SK-N-SH (cell line): ENCODE measurements at regions not wholly inside any gene's neighbourhood (a gene's known extent, or its start where the extent isn't known, plus 50 kb on each side); places are given as distances from the start of the nearest gene placed in this dataset.

ENCODE experiments used
- CTCF ChIA-PET: fragments of 300-600, 350-600 bp; formaldehyde crosslinking; extraction: SDS; loops from one replicate; lab custom pipeline; 2021; lab: Yijun Ruan, JAX
- POLR2A ChIA-PET: fragments of 350-600 bp; sonication (Branson Sonifier 250); formaldehyde crosslinking; extraction: SDS; loops from one replicate; lab custom pipeline; 2020; ENCODE audit warnings: antibody characterized with exemption, inconsistent platforms; lab: Yijun Ruan, JAX
- DNase-seq: peaks from one replicate; pipeline ENCODE4 v3.0.0; 2012
- H2AFZ ChIP-seq: fragments of 200-600 bp; sonication (generic); 2 replicates; pipeline ENCODE4 v1.8.1; 2016; ENCODE audit warnings: antibody characterized with exemption, mild to moderate bottlenecking, low read depth
- H3F3A ChIP-seq: fragments of 200-600 bp; sonication (generic); replicated peaks from 2 replicates; pipeline ENCODE3; 2016; ENCODE audit warnings: antibody characterized with exemption, mild to moderate bottlenecking; ENCODE audit not compliant: insufficient read depth
- H3K27ac ChIP-seq, 2 experiments: fragments of 200-500 bp in 1 of 2; fragments of 200-600 bp in 1 of 2; sonication (Bioruptor generic) in 1 of 2; sonication (generic), shearing (Covaris generic) in 1 of 2; 2 replicates each; pipeline versions ENCODE4 v1.5.1 to v1.6.1; 2014 to 2016; ENCODE audit warnings: low read depth in 2 of 2, inconsistent platforms in 1 of 2, low read length in 1 of 2, mild to moderate bottlenecking in 1 of 2, mixed read lengths in 1 of 2
- H3K27me3 ChIP-seq: fragments of 200-600 bp; sonication (generic), shearing (Covaris generic); 2 replicates; pipeline ENCODE4 v1.6.1; 2016; ENCODE audit warnings: mixed run types; ENCODE audit not compliant: insufficient read depth
- H3K36me3 ChIP-seq, 2 experiments: fragments of 200-500 bp in 1 of 2; fragments of 200-600 bp in 1 of 2; sonication (Bioruptor generic) in 1 of 2; sonication (generic) in 1 of 2; replicated peaks in 1 of 2; 2 replicates each; pipeline versions ENCODE3 to v1.5.1; 2014 to 2016; ENCODE audit warnings: low read length in 1 of 2, mild to moderate bottlenecking in 1 of 2; ENCODE audit not compliant: insufficient read depth in 2 of 2, control insufficient read depth in 1 of 2
- H3K4me1 ChIP-seq, 2 experiments: fragments of 200-500 bp in 1 of 2; fragments of 200-600 bp in 1 of 2; sonication (Bioruptor generic) in 1 of 2; sonication (generic), shearing (Covaris generic) in 1 of 2; 2 replicates each; pipeline versions ENCODE4 v1.5.1 to v1.6.1; 2014 to 2016; ENCODE audit warnings: low read depth in 1 of 2, low read length in 1 of 2, mixed run types in 1 of 2; ENCODE audit not compliant: insufficient read depth in 2 of 2, control insufficient read depth in 1 of 2
- H3K4me2 ChIP-seq: fragments of 200-600 bp; sonication (generic), shearing (Covaris generic); 2 replicates; pipeline ENCODE4 v1.6.1; 2017; ENCODE audit warnings: mixed run types
- H3K4me3 ChIP-seq, 2 experiments: fragments of 200-500 bp in 1 of 2; fragments of 200-600 bp in 1 of 2; sonication (Bioruptor generic) in 1 of 2; sonication (generic), shearing (Covaris generic) in 1 of 2; 2 replicates each; pipeline versions ENCODE4 v1.5.1 to v1.8.1; 2014 to 2016; ENCODE audit warnings: low read depth in 2 of 2, inconsistent platforms in 1 of 2, low read length in 1 of 2, mild to moderate bottlenecking in 1 of 2, mixed read lengths in 1 of 2, moderate library complexity in 1 of 2
- H3K79me2 ChIP-seq: fragments of 200-600 bp; sonication (generic); 2 replicates; pipeline ENCODE4 v1.8.1; 2017; ENCODE audit warnings: mild to moderate bottlenecking; ENCODE audit not compliant: insufficient read depth
- H3K9ac ChIP-seq: fragments of 200-600 bp; sonication (generic); 2 replicates; pipeline ENCODE4 v1.6.1; 2017; ENCODE audit warnings: mixed run types
- H3K9me2 ChIP-seq: fragments of 200-600 bp; sonication (generic); 2 replicates; pipeline ENCODE4 v1.6.1; 2017; ENCODE audit warnings: mixed run types
- H3K9me3 ChIP-seq: fragments of 200-600 bp; sonication (generic); 2 replicates; pipeline ENCODE4 v1.6.1; 2017; ENCODE audit warnings: mixed run types, mild to moderate bottlenecking, moderate library complexity
- H4K20me1 ChIP-seq: fragments of 200-600 bp; sonication (generic); 2 replicates; pipeline ENCODE4 v1.6.1; 2017; ENCODE audit warnings: mild to moderate bottlenecking, mixed run types; ENCODE audit not compliant: insufficient read depth
- FOSL2 ChIP-seq: IDR thresholded peaks from 2 replicates; pipeline ENCODE4 v1.4.0; 2012; ENCODE audit warnings: low read depth, mild to moderate bottlenecking, moderate library complexity, borderline replicate concordance
- FOXJ3 ChIP-seq: sonication (generic); formaldehyde crosslinking; IDR thresholded peaks from 2 replicates; pipeline ENCODE4 v1.5.1; 2020; ENCODE audit warnings: mild to moderate bottlenecking, missing genetic modification reagents
- JUND ChIP-seq: IDR thresholded peaks from 2 replicates; pipeline ENCODE4 v1.4.0; 2012
- MXI1 ChIP-seq: IDR thresholded peaks from 2 replicates; pipeline ENCODE4 v1.6.1; 2012; ENCODE audit warnings: mild to moderate bottlenecking, low read depth, low read length, improper control_type of control experiment
- NFIC ChIP-seq: IDR thresholded peaks from 2 replicates; pipeline ENCODE4 v1.4.0; 2012; ENCODE audit warnings: borderline replicate concordance
- NRF1 ChIP-seq: IDR thresholded peaks from 2 replicates; pipeline ENCODE4 v1.6.1; 2012; ENCODE audit warnings: low read depth, mild to moderate bottlenecking, low read length
- RAD21 ChIP-seq: IDR thresholded peaks from 2 replicates; pipeline ENCODE4 v1.6.1; 2012; ENCODE audit warnings: mild to moderate bottlenecking, low read length
- RFX5 ChIP-seq: IDR thresholded peaks from 2 replicates; pipeline ENCODE4 v1.6.1; 2012; ENCODE audit warnings: mild to moderate bottlenecking, improper control_type of control experiment, low read length
- RXRA ChIP-seq: IDR thresholded peaks from 2 replicates; pipeline ENCODE4 v1.4.0; 2012; ENCODE audit warnings: low read depth, mild to moderate bottlenecking, borderline replicate concordance
- TEAD4 ChIP-seq: IDR thresholded peaks from 2 replicates; pipeline ENCODE4 v1.4.0; 2012; ENCODE audit warnings: mild to moderate bottlenecking, borderline replicate concordance; ENCODE audit not compliant: insufficient read depth
- YY1 ChIP-seq: IDR thresholded peaks from 2 replicates; pipeline ENCODE4 v1.4.0; 2012; ENCODE audit warnings: low read depth, mild to moderate bottlenecking
- WGBS: methylation state at CpG from one replicate; pipeline ENCODE4 v1.1.6; 2017; ENCODE audit warnings: low lambda C conversion rate; 5-methylcytosine and 5-hydroxymethylcytosine counted together
- TF ChIP-seq, protein P1 (sequence below): IDR thresholded peaks from 2 replicates; pipeline ENCODE4; 2012
- TF ChIP-seq, protein P2 (sequence below): fragments of 200-600 bp; sonication (generic); IDR thresholded peaks from 2 replicates; pipeline ENCODE4 v1.6.1; 2017; ENCODE audit warnings: antibody characterized with exemption, mild to moderate bottlenecking, moderate library complexity
- TF ChIP-seq, protein P3 (sequence below): fragments of 150-350 bp; IDR thresholded peaks from 2 replicates; pipeline ENCODE4 v1.6.1; 2017; ENCODE audit warnings: antibody characterized with exemption, low read length, low read depth, borderline replicate concordance

DNA sequence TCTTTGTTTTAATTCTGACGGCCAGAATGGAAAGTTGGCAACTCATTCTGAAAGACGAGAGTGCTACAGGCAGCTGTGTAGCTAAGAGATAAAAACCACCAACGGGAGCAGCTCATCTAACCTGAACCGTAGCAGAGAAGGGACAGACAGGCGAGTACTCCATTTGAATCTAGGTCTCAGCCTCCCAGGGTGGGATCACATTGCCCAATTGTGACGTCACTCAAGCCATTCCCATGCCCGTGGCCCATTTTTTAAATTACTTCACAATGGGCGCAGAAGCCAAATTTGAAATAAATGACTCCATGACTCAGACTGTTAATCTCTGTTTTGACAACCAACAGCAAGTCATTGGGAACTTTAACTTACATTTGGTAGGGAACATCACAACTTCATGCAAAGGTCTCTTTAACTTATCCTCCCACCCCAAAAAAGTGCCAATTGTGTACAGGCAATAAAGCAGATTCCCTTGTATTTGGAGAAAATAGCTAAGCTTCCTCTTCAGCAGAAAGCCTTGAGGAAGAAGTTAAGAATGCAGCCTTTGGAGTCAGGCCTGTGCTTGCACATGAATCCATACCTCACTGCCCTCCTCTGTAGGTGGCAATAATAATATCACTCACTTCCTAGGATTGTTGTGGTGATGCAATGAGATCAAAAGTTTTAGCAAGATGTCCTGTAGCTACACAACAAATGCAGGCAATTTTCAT, 93.2 kb upstream of the KIF5B start:
- peaks cover 14% of the 10 kb centered on the region for H3F3A ChIP-seq
- DNase-seq = no peak
- H3K9me2 ChIP-seq = no peaks in the 10 kb centered on the region
- H3K4me3 ChIP-seq = no peak overlapping the region
- no peaks in the 10 kb centered on the region for H3K36me3 ChIP-seq
- CTCF ChIA-PET = interaction anchor here (1.0 kb wide), 1 partner anchor 1510 kb away, joined by 3 read pairs; no protein-coding TSS in a partner anchor
- peak overlapping the region in 1 of 2 experiments; percentile 91; a peak in 2 of 4 replicates for H3K27ac ChIP-seq
- whole genome bisulfite sequencing = 52% methylated on average over 8 of the region's 8 CpGs
- TF ChIP-seq RAD21 (no peak), NFIC (0 out of 2 replicates have a peak, but pooled peaks have one; percentile 5), JUND (no peak), FOSL2 (peak; percentile 29; the same call in 1 of the 2 replicates)
- TF ChIP-seq, protein P1, sequence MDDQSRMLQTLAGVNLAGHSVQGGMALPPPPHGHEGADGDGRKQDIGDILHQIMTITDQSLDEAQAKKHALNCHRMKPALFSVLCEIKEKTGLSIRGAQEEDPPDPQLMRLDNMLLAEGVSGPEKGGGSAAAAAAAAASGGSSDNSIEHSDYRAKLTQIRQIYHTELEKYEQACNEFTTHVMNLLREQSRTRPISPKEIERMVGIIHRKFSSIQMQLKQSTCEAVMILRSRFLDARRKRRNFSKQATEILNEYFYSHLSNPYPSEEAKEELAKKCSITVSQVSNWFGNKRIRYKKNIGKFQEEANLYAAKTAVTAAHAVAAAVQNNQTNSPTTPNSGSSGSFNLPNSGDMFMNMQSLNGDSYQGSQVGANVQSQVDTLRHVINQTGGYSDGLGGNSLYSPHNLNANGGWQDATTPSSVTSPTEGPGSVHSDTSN = peak; percentile 10; the same call in 1 of the 2 replicates
- H3K27me3 ChIP-seq = no peaks in the 10 kb centered on the region
- H3K9ac ChIP-seq = peak overlapping the region; percentile 67
- peak overlapping the region; percentile 53; the same call in 1 of the 2 replicates for H2AFZ ChIP-seq
- H3K4me2 ChIP-seq = peak overlapping the region; percentile 51
- H4K20me1 ChIP-seq = no peaks in the 10 kb centered on the region
- H3K4me1 ChIP-seq = peaks cover 0 to 12% of the 10 kb centered on the region in 2 experiments; a peak in 1 of 4 replicates
- H3K9me3 ChIP-seq = peaks cover 6% of the 10 kb centered on the region; the same call in 1 of the 2 replicates
- POLR2A ChIA-PET = no interaction called here
- no peaks in the 10 kb centered on the region for H3K79me2 ChIP-seq

DNA sequence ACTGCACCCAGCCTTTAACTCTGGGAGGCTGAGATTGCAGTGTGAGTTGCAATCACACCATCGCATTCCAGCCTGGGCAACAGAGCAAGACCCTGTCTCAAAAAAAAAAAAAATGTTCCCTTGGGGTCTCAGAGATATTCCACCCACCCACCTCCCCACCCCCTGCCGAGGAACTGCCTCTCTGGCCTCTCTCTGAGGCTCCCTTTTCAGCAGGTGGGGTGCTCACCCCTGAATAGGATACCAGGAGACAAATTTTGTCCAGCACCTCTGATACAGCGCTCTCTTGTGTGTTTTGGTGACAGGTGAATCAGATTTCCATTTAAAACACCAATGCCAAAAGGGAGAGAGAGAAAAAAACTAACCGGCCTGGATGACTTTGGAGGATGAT, 92.6 kb upstream of the KIF5B start:
- TF ChIP-seq, protein P2, sequence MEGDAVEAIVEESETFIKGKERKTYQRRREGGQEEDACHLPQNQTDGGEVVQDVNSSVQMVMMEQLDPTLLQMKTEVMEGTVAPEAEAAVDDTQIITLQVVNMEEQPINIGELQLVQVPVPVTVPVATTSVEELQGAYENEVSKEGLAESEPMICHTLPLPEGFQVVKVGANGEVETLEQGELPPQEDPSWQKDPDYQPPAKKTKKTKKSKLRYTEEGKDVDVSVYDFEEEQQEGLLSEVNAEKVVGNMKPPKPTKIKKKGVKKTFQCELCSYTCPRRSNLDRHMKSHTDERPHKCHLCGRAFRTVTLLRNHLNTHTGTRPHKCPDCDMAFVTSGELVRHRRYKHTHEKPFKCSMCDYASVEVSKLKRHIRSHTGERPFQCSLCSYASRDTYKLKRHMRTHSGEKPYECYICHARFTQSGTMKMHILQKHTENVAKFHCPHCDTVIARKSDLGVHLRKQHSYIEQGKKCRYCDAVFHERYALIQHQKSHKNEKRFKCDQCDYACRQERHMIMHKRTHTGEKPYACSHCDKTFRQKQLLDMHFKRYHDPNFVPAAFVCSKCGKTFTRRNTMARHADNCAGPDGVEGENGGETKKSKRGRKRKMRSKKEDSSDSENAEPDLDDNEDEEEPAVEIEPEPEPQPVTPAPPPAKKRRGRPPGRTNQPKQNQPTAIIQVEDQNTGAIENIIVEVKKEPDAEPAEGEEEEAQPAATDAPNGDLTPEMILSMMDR = no peak
- no peak for TF ChIP-seq FOXJ3 (CRISPR knock-in tag)
- TF ChIP-seq TEAD4 = no peak
- TF ChIP-seq FOSL2 = no peak
- TF ChIP-seq YY1 = no peak
- TF ChIP-seq RFX5 = no peak
- TF ChIP-seq NRF1 = no peak
- TF ChIP-seq MXI1 = no peak
- TF ChIP-seq RXRA = no peak
- TF ChIP-seq, protein P3, sequence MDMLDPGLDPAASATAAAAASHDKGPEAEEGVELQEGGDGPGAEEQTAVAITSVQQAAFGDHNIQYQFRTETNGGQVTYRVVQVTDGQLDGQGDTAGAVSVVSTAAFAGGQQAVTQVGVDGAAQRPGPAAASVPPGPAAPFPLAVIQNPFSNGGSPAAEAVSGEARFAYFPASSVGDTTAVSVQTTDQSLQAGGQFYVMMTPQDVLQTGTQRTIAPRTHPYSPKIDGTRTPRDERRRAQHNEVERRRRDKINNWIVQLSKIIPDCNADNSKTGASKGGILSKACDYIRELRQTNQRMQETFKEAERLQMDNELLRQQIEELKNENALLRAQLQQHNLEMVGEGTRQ = no peak
- no peaks in the 10 kb centered on the region for H3K79me2 ChIP-seq
- no peak for DNase-seq
- H3K9me3 ChIP-seq = peaks cover 6% of the 10 kb centered on the region; the same call in 1 of the 2 replicates
- no peak overlapping the region for H3K4me3 ChIP-seq
- no peaks in the 10 kb centered on the region for H4K20me1 ChIP-seq
- no peaks in the 10 kb centered on the region for H3K27me3 ChIP-seq
- peaks cover 14% of the 10 kb centered on the region for H3F3A ChIP-seq
- H3K4me1 ChIP-seq = peaks cover 0 to 12% of the 10 kb centered on the region in 2 experiments; a peak in 1 of 4 replicates
- H3K36me3 ChIP-seq = no peaks in the 10 kb centered on the region
- CTCF ChIA-PET = interaction anchor here (1.0 kb wide), 1 partner anchor 1509 kb away, joined by 3 read pairs; no protein-coding TSS in a partner anchor
- WGBS = 65% methylated on average over 3 of the region's 4 CpGs
- peak overlapping the region; percentile 51 for H3K4me2 ChIP-seq
- H3K27ac ChIP-seq = peak overlapping the region in 1 of 2 experiments; percentile 91; a peak in 2 of 4 replicates
- POLR2A ChIA-PET = no interaction called here
- 0 out of 2 replicates have a peak overlapping the region, but pooled peaks have one; percentile 10 for H2AFZ ChIP-seq
- H3K9me2 ChIP-seq = no peaks in the 10 kb centered on the region
- H3K9ac ChIP-seq = peak overlapping the region; percentile 67
